ENCODE measurements at regions not wholly inside any gene's neighbourhood (a gene's known extent, or its start where the extent isn't known, plus 50 kb on each side); places are given as distances from the start of the nearest gene placed in this dataset.
"Not testable (repeated sequence)": the region's sequence is repeated elsewhere in the genome, so short reads cannot be mapped to it uniquely, and the experiment has no call there.

- no peak for DNase-seq
Observed at GRCh38 chr7:68729371-68729770, 868.9 kb upstream of the AUTS2 start.

- DNase-seq: no peak
Observed at GRCh38 chr7:68730194-68730593, 868.1 kb upstream of the AUTS2 start.

GRCh38 chr7:68730964-68731363 lies 867.3 kb upstream of the AUTS2 start:
- DNase-seq: no peak

GRCh38 chr7:68733219-68734153 lies 864.8 kb upstream of the AUTS2 start:
- peak; percentile 35 for DNase-seq

GRCh38 chr7:68734431-68734830 lies 863.8 kb upstream of the AUTS2 start:
- DNase-seq: no peak

- no peak for DNase-seq
Observed at GRCh38 chr7:68739306-68739705, 859.0 kb upstream of the AUTS2 start.

- DNase-seq: no peak
Observed at GRCh38 chr7:68744036-68744435, 854.2 kb upstream of the AUTS2 start.

- no peak for DNase-seq
Observed at GRCh38 chr7:68748934-68749900, 849.1 kb upstream of the AUTS2 start.

- DNase-seq: no peak
Observed at GRCh38 chr7:68752485-68753178, 845.6 kb upstream of the AUTS2 start.

- DNase-seq: no peak
Observed at GRCh38 chr7:68754414-68754813, 843.9 kb upstream of the AUTS2 start.

GRCh38 chr7:68756986-68757495 lies 841.2 kb upstream of the AUTS2 start:
- no peak for DNase-seq

- no peak for DNase-seq
Observed at GRCh38 chr7:68760556-68760955, 837.7 kb upstream of the AUTS2 start.

GRCh38 chr7:68767462-68767861 lies 830.8 kb upstream of the AUTS2 start:
- no peak for DNase-seq

- no peak for DNase-seq
Observed at GRCh38 chr7:68770649-68771048, 827.6 kb upstream of the AUTS2 start.

GRCh38 chr7:68776326-68776725 lies 821.9 kb upstream of the AUTS2 start:
- DNase-seq: peak; percentile 38

- DNase-seq: peak; percentile 56
Observed at GRCh38 chr7:68783684-68784083, 814.6 kb upstream of the AUTS2 start.

- peak; percentile 58 for DNase-seq
Observed at GRCh38 chr7:68785036-68785435, 813.2 kb upstream of the AUTS2 start.

GRCh38 chr7:68787566-68787965 lies 810.7 kb upstream of the AUTS2 start:
- DNase-seq: no peak

- not testable (repeated sequence) for DNase-seq
Observed at GRCh38 chr7:68788529-68788928, 809.7 kb upstream of the AUTS2 start.

GRCh38 chr7:68789597-68789996 lies 808.7 kb upstream of the AUTS2 start:
- DNase-seq: no peak

- no peak for DNase-seq
Observed at GRCh38 chr7:68792351-68792750, 805.9 kb upstream of the AUTS2 start.

- DNase-seq: no peak
Observed at GRCh38 chr7:68793513-68793912, 804.8 kb upstream of the AUTS2 start.

- DNase-seq: no peak
Observed at GRCh38 chr7:68800316-68800715, 798.0 kb upstream of the AUTS2 start.

Measured in fibroblast of skin of right quadriceps (primary cell).